ENCODE measurements at regions not wholly inside any gene's neighbourhood (a gene's known extent, or its start where the extent isn't known, plus 50 kb on each side); places are given as distances from the start of the nearest gene placed in this dataset.

DNA sequence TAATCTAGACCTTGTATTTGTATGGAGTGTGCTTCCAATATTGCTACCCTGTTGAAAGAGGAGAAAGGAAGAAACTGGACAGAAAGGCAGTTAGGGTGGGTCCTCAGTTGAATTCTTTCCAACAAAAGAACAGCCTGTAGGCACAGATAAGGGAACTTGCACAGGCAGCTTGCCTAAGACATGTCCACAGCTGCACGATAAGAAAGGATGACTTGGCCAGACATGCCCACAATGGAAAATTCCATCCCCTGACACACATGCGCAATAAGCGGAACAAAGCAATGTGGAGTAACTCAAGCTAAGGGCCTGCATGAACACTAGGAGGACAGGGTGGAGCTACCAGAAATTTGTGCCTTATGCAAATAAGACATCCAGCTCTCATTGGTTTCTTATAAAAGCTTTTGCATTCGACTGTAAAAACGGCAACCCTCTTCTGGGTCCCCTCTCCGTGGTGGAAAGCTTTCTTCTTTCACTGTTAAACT is 1084.7 kb upstream of the NXPH2 start (continued):
- no peak for TF ChIP-seq ZBTB48 (tag by site-specific recombination; IDR thresholded peaks at IDR 0.05)
- no peak for TF ChIP-seq ZNF677 (tag by site-specific recombination; IDR thresholded peaks at IDR 0.05)
- no peak for TF ChIP-seq GLIS1 (tag by site-specific recombination; IDR thresholded peaks at IDR 0.05)
- TF ChIP-seq ZNF501 (tag by site-specific recombination; IDR thresholded peaks at IDR 0.05), result no peak
- TF ChIP-seq, protein P1, sequence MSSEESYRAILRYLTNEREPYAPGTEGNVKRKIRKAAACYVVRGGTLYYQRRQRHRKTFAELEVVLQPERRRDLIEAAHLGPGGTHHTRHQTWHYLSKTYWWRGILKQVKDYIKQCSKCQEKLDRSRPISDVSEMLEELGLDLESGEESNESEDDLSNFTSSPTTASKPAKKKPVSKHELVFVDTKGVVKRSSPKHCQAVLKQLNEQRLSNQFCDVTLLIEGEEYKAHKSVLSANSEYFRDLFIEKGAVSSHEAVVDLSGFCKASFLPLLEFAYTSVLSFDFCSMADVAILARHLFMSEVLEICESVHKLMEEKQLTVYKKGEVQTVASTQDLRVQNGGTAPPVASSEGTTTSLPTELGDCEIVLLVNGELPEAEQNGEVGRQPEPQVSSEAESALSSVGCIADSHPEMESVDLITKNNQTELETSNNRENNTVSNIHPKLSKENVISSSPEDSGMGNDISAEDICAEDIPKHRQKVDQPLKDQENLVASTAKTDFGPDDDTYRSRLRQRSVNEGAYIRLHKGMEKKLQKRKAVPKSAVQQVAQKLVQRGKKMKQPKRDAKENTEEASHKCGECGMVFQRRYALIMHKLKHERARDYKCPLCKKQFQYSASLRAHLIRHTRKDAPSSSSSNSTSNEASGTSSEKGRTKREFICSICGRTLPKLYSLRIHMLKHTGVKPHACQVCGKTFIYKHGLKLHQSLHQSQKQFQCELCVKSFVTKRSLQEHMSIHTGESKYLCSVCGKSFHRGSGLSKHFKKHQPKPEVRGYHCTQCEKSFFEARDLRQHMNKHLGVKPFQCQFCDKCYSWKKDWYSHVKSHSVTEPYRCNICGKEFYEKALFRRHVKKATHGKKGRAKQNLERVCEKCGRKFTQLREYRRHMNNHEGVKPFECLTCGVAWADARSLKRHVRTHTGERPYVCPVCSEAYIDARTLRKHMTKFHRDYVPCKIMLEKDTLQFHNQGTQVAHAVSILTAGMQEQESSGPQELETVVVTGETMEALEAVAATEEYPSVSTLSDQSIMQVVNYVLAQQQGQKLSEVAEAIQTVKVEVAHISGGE (tag by site-specific recombination; conservative IDR thresholded peaks at IDR 0.05; ENCODE audit: low read depth), result no peak
- no peak for TF ChIP-seq ZNF571 (tag by site-specific recombination; IDR thresholded peaks at IDR 0.05)

DNA sequence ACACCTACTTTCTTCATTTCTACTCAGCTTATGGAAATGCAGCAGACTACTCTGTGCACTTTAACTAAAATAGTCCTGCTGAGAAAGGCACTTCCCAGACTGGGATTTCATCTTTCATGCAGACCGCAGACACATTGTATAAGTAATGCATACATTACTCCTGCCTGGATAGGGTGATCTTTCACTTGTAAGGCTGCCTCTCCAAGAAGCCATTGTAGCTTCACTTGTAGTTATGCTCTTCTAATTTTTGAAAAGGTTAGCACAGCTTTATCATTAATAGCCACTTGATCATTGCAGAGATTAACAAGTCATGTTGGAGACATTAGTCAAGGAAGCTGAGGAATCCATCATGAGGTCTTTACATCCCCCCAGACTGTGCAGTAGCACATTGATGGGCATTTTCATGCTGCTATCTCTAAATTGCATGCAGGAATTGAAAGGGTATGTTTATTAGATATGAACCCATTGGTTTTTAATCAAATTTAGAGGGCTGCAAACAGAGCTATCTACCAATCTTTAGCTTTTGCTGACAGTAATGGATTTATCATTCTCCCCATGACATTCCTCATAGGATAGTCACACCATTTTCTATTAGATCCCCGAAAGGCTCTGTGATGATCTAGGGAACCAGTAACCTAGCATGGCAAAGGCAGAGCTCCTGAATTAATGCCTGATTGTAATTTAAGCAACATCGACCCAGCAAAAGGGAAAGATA is 1074.7 kb upstream of the NXPH2 start:
- CTCF ChIA-PET, result no interaction called here
- POLR2A ChIA-PET, result no interaction called here
- Histone ChIP-seq H3K27ac (ENCODE audit: extremely low read depth, low read depth, low read length) (no peak overlapping the region), H3K4me1 (ENCODE audit: control insufficient read depth, insufficient read depth, low read length) (no peaks in the 10 kb centered on the region), H3K36me3 (ENCODE audit: control insufficient read depth in 2 of 2, insufficient read depth in 1 of 2, low read length in 2 of 2) (no peaks in the 10 kb centered on the region), H3K9me3 (ENCODE audit: control insufficient read depth, insufficient read depth, low read depth, low read length) (no peaks in the 10 kb centered on the region), H3K4me3 (ENCODE audit: low read depth, low read length) (no peak overlapping the region)
- TF ChIP-seq ZNF555 (tag by site-specific recombination; conservative IDR thresholded peaks at IDR 0.05) (no peak), PRDM1 (tag by site-specific recombination; IDR thresholded peaks at IDR 0.05) (no peak), ZNF596 (tag by site-specific recombination; IDR thresholded peaks at IDR 0.05) (no peak), RBAK (tag by site-specific recombination; IDR thresholded peaks at IDR 0.05) (no peak), ZNF777 (tag by site-specific recombination; IDR thresholded peaks at IDR 0.05; ENCODE audit: borderline replicate concordance) (no peak), ZBTB8A (tag by site-specific recombination; IDR thresholded peaks at IDR 0.05) (no peak), ZNF239 (tag by site-specific recombination; IDR thresholded peaks at IDR 0.05) (no peak), ZNF677 (tag by site-specific recombination; IDR thresholded peaks at IDR 0.05) (no peak), MZF1 (tag by site-specific recombination; IDR thresholded peaks at IDR 0.05; ENCODE audit: borderline replicate concordance) (no peak), GLI4 (tag by site-specific recombination; IDR thresholded peaks at IDR 0.05) (no peak), ZNF660 (tag by site-specific recombination; IDR thresholded peaks at IDR 0.05) (no peak)
- TF ChIP-seq, protein P2, sequence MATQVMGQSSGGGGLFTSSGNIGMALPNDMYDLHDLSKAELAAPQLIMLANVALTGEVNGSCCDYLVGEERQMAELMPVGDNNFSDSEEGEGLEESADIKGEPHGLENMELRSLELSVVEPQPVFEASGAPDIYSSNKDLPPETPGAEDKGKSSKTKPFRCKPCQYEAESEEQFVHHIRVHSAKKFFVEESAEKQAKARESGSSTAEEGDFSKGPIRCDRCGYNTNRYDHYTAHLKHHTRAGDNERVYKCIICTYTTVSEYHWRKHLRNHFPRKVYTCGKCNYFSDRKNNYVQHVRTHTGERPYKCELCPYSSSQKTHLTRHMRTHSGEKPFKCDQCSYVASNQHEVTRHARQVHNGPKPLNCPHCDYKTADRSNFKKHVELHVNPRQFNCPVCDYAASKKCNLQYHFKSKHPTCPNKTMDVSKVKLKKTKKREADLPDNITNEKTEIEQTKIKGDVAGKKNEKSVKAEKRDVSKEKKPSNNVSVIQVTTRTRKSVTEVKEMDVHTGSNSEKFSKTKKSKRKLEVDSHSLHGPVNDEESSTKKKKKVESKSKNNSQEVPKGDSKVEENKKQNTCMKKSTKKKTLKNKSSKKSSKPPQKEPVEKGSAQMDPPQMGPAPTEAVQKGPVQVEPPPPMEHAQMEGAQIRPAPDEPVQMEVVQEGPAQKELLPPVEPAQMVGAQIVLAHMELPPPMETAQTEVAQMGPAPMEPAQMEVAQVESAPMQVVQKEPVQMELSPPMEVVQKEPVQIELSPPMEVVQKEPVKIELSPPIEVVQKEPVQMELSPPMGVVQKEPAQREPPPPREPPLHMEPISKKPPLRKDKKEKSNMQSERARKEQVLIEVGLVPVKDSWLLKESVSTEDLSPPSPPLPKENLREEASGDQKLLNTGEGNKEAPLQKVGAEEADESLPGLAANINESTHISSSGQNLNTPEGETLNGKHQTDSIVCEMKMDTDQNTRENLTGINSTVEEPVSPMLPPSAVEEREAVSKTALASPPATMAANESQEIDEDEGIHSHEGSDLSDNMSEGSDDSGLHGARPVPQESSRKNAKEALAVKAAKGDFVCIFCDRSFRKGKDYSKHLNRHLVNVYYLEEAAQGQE (tag by site-specific recombination; IDR thresholded peaks at IDR 0.05), result no peak
- TF ChIP-seq, protein P3, sequence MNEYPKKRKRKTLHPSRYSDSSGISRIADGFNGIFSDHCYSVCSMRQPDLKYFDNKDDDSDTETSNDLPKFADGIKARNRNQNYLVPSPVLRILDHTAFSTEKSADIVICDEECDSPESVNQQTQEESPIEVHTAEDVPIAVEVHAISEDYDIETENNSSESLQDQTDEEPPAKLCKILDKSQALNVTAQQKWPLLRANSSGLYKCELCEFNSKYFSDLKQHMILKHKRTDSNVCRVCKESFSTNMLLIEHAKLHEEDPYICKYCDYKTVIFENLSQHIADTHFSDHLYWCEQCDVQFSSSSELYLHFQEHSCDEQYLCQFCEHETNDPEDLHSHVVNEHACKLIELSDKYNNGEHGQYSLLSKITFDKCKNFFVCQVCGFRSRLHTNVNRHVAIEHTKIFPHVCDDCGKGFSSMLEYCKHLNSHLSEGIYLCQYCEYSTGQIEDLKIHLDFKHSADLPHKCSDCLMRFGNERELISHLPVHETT (tag by site-specific recombination; IDR thresholded peaks at IDR 0.05), result no peak
- TF ChIP-seq, protein P4, sequence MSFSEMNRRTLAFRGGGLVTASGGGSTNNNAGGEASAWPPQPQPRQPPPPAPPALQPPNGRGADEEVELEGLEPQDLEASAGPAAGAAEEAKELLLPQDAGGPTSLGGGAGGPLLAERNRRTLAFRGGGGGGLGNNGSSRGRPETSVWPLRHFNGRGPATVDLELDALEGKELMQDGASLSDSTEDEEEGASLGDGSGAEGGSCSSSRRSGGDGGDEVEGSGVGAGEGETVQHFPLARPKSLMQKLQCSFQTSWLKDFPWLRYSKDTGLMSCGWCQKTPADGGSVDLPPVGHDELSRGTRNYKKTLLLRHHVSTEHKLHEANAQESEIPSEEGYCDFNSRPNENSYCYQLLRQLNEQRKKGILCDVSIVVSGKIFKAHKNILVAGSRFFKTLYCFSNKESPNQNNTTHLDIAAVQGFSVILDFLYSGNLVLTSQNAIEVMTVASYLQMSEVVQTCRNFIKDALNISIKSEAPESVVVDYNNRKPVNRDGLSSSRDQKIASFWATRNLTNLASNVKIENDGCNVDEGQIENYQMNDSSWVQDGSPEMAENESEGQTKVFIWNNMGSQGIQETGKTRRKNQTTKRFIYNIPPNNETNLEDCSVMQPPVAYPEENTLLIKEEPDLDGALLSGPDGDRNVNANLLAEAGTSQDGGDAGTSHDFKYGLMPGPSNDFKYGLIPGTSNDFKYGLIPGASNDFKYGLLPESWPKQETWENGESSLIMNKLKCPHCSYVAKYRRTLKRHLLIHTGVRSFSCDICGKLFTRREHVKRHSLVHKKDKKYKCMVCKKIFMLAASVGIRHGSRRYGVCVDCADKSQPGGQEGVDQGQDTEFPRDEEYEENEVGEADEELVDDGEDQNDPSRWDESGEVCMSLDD (tag by site-specific recombination; IDR thresholded peaks at IDR 0.05), result no peak
